HG03139 (cell line): ENCODE measurements at regions not wholly inside any gene's neighbourhood (a gene's known extent, or its start where the extent isn't known, plus 50 kb on each side); places are given as distances from the start of the nearest gene placed in this dataset.

Experiments used
- ATAC-seq: cut with Tn5 transposase; IDR thresholded peaks from one replicate; pipeline ENCODE4 v1.9.1; 2021; ENCODE audit not compliant: unreplicated experiment

GRCh38 chr13:58729361-58729760 is 1097.8 kb downstream of the PCDH17 start:
- ATAC-seq = no peak

GRCh38 chr13:58744686-58745085 is 1113.1 kb downstream of the PCDH17 start:
- no peak for ATAC-seq

- no peak for ATAC-seq
These were observed 1136.0 kb downstream of the PCDH17 start for GRCh38 chr13:58767566-58767965.

GRCh38 chr13:58773280-58773859 is 1141.8 kb downstream of the PCDH17 start:
- no peak for ATAC-seq

- no peak for ATAC-seq
These were observed 1151.2 kb downstream of the PCDH17 start for GRCh38 chr13:58782736-58783135.

- no peak for ATAC-seq
These were observed 1161.3 kb downstream of the PCDH17 start for GRCh38 chr13:58792854-58793253.

- no peak for ATAC-seq
These were observed 1164.2 kb downstream of the PCDH17 start for GRCh38 chr13:58795715-58796114.

- ATAC-seq = no peak
These were observed 1173.3 kb downstream of the PCDH17 start for GRCh38 chr13:58804832-58805231.

GRCh38 chr13:58806401-58806800 is 1174.9 kb downstream of the PCDH17 start:
- no peak for ATAC-seq

- ATAC-seq = no peak
These were observed 1192.2 kb downstream of the PCDH17 start for GRCh38 chr13:58823701-58824100.

- no peak for ATAC-seq
These were observed 1196.4 kb downstream of the PCDH17 start for GRCh38 chr13:58827904-58828303.

GRCh38 chr13:58830841-58831240 is 1199.3 kb downstream of the PCDH17 start:
- no peak for ATAC-seq

- ATAC-seq = no peak
These were observed 1207.1 kb downstream of the PCDH17 start for GRCh38 chr13:58838615-58839014.

- no peak for ATAC-seq
These were observed 1211.5 kb downstream of the PCDH17 start for GRCh38 chr13:58843071-58843470.

- ATAC-seq = no peak
These were observed 1212.0 kb downstream of the PCDH17 start for GRCh38 chr13:58843567-58843966.

- no peak for ATAC-seq
These were observed 1218.6 kb downstream of the PCDH17 start for GRCh38 chr13:58850161-58850560.

- ATAC-seq = no peak
These were observed 1220.5 kb downstream of the PCDH17 start for GRCh38 chr13:58852076-58852475.

- no peak for ATAC-seq
These were observed 1223.7 kb downstream of the PCDH17 start for GRCh38 chr13:58855283-58855682.

- no peak for ATAC-seq
These were observed 1227.4 kb downstream of the PCDH17 start for GRCh38 chr13:58858870-58859371.

GRCh38 chr13:58865286-58865685 is 1233.7 kb downstream of the PCDH17 start:
- ATAC-seq = no peak

GRCh38 chr13:58869566-58869965 is 1238.0 kb downstream of the PCDH17 start:
- ATAC-seq = no peak

- no peak for ATAC-seq
These were observed 1244.9 kb downstream of the PCDH17 start for GRCh38 chr13:58876473-58876872.

GRCh38 chr13:58879114-58879513 is 1247.6 kb downstream of the PCDH17 start:
- ATAC-seq = no peak
